Urothelium cell line (cell line): ENCODE measurements at regions not wholly inside any gene's neighbourhood (a gene's known extent, or its start where the extent isn't known, plus 50 kb on each side); places are given as distances from the start of the nearest gene placed in this dataset.
A peak's percentile ranks its signal among the peaks of the same experiment; 100 is the strongest.

Experiments used
- DNase-seq: peaks from one replicate; pipeline ENCODE4 v3.0.0; 2011; ENCODE audit warnings: low spot score, mixed read lengths
- FAIRE-seq: peaks from 2 replicates; lab custom pipeline; 2011; peaks lifted over from hg19 to GRCh38; lab: Jason Lieb, UNC

GRCh38 chr17:54789101-54789880 is 111.4 kb upstream of the TOM1L1 start:
- FAIRE-seq: no peak

DNA sequence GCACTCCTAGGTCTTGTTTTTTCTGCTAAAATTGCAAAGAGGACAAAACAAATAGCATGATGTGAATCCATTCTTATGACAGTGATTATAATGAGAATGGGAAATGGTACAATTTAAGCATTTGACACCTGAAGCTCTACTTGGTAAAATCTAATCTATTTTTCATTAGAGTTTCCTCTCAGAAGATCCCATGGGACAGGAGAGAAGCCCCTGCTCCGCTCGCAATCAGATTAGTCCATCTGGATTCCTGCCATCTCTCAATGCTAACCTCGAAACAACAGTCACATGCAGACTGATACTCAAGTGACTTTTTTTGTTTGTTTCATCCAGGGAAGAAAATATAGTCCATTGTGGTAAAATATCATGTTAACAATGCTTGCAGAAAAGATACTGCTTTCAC is 107.4 kb upstream of the TOM1L1 start:
- FAIRE-seq (no peak), DNase-seq (no peak)

More at GRCh38 chr17:54789101-54789880, 111.4 kb upstream of the TOM1L1 start:
- DNase-seq: no peak

GRCh38 chr17:54795046-54795445 is 105.6 kb upstream of the TOM1L1 start:
- DNase-seq: no peak
- FAIRE-seq: no peak

GRCh38 chr17:54807331-54807730 is 93.3 kb upstream of the TOM1L1 start:
- DNase-seq (no peak), FAIRE-seq (no peak)

- no peak for DNase-seq
Measured at GRCh38 chr17:54813896-54814295, 86.8 kb upstream of the TOM1L1 start.

GRCh38 chr17:54814371-54814770 is 86.3 kb upstream of the TOM1L1 start:
- no peak for FAIRE-seq
- DNase-seq: no peak

More at GRCh38 chr17:54813896-54814295, 86.8 kb upstream of the TOM1L1 start:
- FAIRE-seq: no peak

GRCh38 chr17:54834086-54834485 is 66.6 kb upstream of the TOM1L1 start:
- DNase-seq (no peak), FAIRE-seq (peak; percentile 76)

DNA sequence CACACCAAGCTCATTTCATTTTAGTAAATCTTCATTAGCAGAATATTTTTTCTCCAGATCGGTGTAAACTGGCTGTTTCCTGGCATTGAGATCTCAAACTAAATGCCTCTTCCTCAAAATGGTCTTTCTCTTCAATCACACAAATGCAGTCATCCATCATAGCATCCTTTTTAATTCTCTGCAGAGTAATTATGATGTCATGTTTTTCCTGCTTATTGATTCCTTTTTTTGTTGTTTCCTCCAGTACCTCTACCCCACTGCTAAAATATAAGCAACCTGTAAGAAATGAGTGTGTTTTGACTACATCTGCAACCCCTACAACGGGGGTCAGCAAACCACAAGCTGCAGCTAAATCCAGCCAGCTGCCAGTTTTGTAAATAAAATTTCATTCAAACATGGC is 65.6 kb upstream of the TOM1L1 start:
- FAIRE-seq (no peak), DNase-seq (no peak)

DNA sequence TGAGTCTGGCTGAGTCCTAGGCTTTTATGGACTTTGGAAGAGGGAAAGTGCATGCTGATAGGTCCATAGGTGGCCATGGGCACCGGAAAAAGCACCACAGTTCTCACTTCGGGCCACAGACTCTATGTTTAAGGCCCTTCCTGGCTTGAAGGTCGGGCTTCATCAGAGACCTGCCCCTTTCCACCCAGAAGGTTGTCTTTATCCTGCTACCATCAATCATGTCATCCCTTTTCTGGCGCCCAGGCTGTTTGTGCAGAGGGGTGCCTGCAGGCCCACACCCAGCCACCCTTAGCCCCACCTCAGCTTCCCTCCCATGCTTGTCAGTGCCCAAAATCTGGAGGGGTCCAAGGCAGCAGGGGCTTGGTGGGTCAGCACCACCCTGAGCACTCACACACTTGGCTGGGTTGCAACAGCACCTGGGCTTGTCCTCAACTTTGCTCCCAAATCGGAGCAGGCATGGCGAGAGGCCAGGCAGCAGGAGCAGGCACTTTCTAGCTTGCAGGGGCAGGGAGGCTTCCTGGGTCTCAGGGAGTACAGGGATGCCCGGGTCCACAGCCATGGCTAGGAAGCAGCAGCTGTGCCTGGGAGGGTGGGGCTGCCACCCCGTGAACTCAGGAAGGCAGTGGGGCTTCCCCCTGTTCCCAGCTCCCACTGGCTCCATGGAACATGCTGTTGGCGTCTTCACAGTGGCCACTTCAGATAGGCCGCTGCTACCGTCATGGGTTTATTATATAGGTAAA is 63.8 kb upstream of the TOM1L1 start:
- no peak for FAIRE-seq
- DNase-seq: no peak

DNA sequence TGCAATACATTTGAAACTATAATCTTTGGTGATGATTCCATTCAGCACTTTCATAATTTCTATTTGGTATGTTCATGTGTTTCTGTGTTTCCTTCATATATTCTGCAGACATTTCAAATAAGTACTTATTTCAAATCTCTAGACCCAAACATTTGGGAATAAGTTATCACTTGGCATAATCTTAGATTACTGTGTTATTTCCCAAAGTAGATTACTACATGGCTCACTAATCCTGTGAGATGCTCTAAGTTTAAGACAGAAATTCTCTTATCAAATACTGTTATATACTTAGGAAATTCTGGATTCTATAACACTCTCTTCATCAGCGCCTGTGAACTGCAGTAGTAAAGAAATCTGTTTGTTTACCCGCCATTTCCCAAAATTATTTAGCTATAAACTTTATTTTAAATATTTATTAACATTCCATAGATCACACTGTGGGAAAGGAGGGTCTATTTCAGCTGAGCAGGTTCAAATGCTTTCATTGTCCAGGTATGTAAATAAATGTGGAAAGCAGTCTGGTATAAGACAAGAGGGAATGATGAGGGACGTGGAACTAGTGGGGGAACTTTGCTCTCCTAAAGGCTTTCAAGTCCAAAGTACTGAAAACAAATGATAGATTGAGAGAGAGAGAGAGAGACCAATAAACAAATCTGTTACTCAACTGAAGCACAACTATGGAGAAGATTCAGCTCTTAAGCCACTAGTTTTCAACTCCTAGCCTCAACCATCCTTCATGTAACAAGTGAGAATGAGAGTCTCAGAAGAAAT is 61.8 kb upstream of the TOM1L1 start:
- FAIRE-seq (no peak), DNase-seq (no peak)

GRCh38 chr17:54839447-54839846 is 61.2 kb upstream of the TOM1L1 start:
- FAIRE-seq (no peak), DNase-seq (no peak)

DNA sequence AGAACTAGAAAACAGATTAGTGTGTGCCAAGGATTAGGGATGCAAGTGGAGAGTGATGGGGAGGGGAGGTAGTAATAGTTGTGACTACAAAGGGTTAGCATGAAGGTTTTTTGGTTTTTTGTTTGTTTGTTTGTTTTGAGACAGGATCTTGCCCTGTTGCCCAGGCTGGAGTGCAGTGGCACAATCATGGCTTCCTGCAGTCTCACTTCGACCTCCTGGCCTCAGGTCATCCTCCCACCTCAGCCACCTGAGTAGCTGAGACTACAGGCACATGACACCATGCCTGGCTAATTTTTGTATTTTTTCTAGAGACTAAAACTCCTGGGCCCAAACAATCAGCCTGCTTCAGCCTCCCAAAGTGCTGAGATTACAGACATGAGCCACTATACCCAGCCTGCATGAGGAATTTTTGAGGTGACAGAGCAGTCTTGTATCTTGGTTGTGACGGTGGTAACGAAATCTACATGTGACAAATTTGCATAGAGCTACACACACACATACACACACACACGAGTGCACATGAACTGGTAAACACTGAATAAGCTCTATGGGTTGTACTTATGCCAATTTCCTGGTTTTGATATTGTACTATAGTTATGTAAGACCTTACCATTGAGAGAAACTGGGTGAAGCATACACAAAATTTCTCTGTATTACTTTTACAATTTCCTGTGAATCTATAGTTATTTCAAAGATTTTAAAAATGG is 59.6 kb upstream of the TOM1L1 start:
- no peak for DNase-seq
- FAIRE-seq: no peak

DNA sequence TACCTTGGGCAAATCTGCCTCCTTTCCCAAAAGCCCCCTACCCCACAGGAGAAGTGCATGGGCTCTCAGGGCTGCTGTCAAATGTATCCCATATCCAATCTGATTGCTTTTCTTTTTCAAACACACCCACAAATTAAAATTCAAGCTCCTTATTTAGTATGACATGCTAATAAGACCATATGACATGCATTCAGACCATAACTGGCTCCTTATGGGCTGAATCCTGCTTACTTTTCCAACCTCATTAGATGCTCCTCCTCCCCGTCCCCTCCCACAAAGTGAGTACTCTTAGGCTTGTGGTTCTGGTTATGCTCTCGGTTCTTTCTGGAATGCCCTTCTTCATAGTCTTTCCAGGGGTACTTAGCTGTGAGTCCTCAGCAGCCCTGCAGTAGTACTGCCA is 59.0 kb upstream of the TOM1L1 start:
- FAIRE-seq (no peak), DNase-seq (no peak)

- DNase-seq (no peak), FAIRE-seq (no peak)
Measured at GRCh38 chr17:54844233-54844632, 56.4 kb upstream of the TOM1L1 start.

DNA sequence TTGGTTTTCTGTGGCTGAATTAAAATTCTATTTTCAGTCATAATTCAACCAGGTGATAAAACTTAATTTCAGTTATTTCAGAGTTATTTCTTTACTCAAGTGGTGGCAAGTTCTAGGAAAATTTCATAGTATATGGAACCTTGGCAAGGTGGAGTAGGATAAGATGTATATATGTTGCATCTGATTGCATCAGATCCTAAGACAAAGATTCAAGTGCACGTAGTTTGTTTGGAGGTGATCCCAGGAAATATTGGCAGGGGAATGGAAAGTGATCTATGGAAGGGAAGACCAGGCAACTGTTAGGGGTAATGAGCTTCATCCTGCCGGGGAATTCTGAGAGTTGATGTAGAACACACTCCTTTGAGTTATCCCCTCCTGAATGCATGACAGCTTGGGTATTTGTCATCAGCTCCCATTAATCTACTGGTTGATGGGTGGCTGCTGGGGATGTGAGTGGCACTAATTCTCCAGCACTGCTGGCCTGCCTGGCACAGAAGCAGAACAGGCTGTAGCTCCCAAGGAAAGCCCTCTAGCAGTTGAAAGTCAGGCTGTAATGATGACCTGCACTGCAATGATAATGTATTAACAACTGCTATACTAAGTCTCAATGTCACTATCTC is 52.2 kb upstream of the TOM1L1 start:
- no peak for FAIRE-seq
- DNase-seq: no peak

DNA sequence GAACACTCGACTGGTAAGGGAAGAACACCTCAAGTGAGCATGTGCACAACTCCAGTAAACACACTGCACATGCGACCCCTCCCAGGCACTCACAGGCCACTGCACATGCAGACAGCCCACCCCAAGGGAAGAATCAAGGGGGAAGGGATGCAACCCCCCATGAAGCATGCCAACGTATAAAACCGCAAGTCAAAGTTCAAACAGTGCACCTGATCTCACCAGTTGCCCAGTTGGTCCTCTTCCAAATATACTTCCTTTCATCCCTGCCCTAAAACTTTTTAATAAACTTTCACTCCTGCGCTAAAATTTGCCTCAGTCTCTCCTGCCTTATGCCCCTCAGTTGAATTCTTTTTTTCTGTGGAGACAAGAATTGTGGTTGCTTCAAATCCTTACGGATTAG is 51.0 kb upstream of the TOM1L1 start:
- DNase-seq (no peak), FAIRE-seq (no peak)
